Kidney epithelial cell (primary cell): ENCODE measurements at regions not wholly inside any gene's neighbourhood (a gene's known extent, or its start where the extent isn't known, plus 50 kb on each side); places are given as distances from the start of the nearest gene placed in this dataset.

Source experiments
- DNase-seq: peaks from one replicate; pipeline ENCODE4 v3.0.0-alpha.2; 2010; ENCODE audit warnings: low read depth
- H3K27me3 ChIP-seq: 2 replicates; pipeline ENCODE4 v1.6.0; 2011; ENCODE audit warnings: low read length; ENCODE audit not compliant: control insufficient read depth, insufficient read depth
- H3K36me3 ChIP-seq: 2 replicates; pipeline ENCODE4 v1.5.1; 2011; ENCODE audit warnings: low read length; ENCODE audit not compliant: control insufficient read depth, insufficient read depth
- H3K4me3 ChIP-seq: 2 replicates; pipeline ENCODE4 v1.5.1; 2011; ENCODE audit warnings: low read depth, mild to moderate bottlenecking, control low read depth, low read length
- CTCF ChIP-seq: IDR thresholded peaks from 2 replicates; pipeline ENCODE4 v1.5.1; 2011; ENCODE audit warnings: mild to moderate bottlenecking, moderate library complexity, low read length, control low read depth, inconsistent platforms; ENCODE audit not compliant: insufficient read depth, poor library complexity, severe bottlenecking

DNA sequence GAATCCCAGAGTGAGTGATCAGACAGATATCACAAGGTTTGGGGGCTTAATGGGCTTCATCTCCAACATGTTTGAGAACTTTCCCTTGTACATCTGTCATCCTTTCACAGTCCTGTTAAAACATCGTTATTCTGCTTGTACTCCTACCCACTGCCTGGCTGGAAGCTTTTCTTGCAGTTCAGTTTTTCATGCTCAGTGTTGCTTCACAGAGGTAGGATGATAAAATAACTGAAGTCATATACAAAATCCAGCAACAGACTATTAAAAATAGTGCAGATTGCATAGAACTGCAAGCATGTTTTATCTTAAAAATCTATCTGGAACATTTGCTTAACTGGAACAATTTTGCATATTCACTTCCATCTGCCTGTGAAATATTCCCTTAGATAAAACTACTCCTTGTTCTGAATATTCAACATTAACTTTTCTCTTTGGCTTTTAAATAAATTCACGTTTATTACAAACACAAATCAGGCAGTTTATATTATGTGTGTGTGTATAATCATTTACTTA lies 579.6 kb upstream of the IGFBP7 start:
- TF ChIP-seq CTCF = no peak

GRCh38 chr4:57682275-57682674 lies 572.1 kb upstream of the IGFBP7 start:
- H3K27me3 ChIP-seq = no peaks in the 10 kb centered on the region
- DNase-seq = no peak
- TF ChIP-seq CTCF = no peak
- H3K4me3 ChIP-seq = no peak overlapping the region
- H3K36me3 ChIP-seq = no peaks in the 10 kb centered on the region

More for the DNA sequence above, 579.6 kb upstream of the IGFBP7 start:
- no peak overlapping the region for H3K4me3 ChIP-seq
- no peak for DNase-seq
- no peaks in the 10 kb centered on the region for H3K27me3 ChIP-seq
- no peaks in the 10 kb centered on the region for H3K36me3 ChIP-seq

- H3K4me3 ChIP-seq = no peak overlapping the region
- TF ChIP-seq CTCF = no peak
- DNase-seq = no peak
- H3K27me3 ChIP-seq = no peaks in the 10 kb centered on the region
- H3K36me3 ChIP-seq = no peaks in the 10 kb centered on the region
Observed at GRCh38 chr4:57679969-57680368, 569.8 kb upstream of the IGFBP7 start.

DNA sequence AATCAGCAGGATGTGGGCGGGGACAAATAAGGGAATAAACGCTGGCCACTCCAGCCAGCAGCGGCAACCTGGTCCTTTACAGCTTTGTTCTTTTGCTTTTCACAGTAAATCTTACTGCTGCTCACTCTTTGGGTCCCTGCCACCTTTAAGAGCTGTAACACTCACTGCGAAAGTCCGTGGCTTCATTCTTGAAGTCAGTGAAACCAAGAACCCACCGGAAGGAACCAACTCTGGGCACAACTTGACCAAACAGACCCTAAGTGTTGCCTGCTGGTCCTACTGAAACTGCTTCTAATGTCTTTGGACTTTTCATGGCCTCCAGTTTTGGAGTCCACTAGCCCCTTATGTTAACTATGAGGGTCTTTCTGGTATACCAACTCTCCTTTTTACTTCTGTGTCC lies 566.2 kb upstream of the IGFBP7 start:
- no peak for DNase-seq
- TF ChIP-seq CTCF = no peak

DNA sequence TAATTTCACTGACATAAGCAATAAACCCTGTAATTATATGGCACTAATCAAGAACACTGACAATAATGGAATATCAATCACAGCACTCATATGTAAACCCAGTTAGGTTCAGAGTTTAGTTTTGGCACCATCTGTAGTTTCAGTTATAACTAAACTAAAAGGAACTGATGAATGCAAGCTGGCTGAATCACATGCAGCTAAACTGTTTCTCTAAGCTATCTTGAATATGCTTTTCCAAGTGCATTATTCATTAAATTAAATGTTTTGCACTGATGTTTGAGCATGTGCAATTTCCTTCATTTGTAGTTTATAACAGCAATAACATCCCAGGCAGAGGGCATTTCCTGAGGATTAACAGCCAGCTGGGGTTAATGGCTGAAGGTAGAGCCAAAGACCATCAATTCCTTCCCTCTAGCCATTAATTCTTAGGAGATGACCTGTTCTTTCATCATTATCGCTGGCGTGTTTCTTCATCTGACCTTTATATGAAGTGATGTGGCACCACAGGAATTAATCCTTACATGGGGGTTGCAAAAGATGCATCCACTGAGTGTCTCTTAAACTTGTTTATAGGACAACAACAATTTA lies 562.8 kb upstream of the IGFBP7 start:
- DNase-seq = no peak
- no peaks in the 10 kb centered on the region for H3K27me3 ChIP-seq
- H3K4me3 ChIP-seq = no peak overlapping the region
- H3K36me3 ChIP-seq = no peaks in the 10 kb centered on the region
- TF ChIP-seq CTCF = no peak

More for the DNA sequence above, 566.2 kb upstream of the IGFBP7 start:
- Histone ChIP-seq H3K36me3 (no peaks in the 10 kb centered on the region), H3K4me3 (no peak overlapping the region), H3K27me3 (no peaks in the 10 kb centered on the region)

DNA sequence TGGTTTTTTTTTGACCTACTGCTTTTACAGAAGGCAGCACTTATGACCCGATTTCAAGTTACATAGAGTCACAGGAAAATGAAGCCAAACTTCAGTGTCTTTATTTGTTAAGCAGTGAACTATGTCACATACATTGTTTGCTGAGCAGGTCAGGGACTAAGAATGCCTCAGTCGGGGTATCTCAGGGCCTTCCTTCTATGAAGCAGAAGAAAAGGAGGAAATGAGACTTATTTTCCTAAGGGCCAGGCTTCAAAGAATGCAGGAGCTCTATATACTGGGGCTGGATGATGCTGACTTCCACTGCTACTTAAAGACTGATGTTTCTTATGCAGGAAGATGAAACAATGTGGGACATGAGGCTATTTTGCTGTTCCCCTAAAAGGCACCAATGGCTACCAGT lies 558.4 kb upstream of the IGFBP7 start:
- no peak for TF ChIP-seq CTCF
- no peak for DNase-seq
- Histone ChIP-seq H3K27me3 (no peaks in the 10 kb centered on the region), H3K36me3 (no peaks in the 10 kb centered on the region), H3K4me3 (no peak overlapping the region)
